ENCODE measurements at regions not wholly inside any gene's neighbourhood (a gene's known extent, or its start where the extent isn't known, plus 50 kb on each side); places are given as distances from the start of the nearest gene placed in this dataset.
A peak's percentile ranks its signal among the peaks of the same experiment; 100 is the strongest.

DNA sequence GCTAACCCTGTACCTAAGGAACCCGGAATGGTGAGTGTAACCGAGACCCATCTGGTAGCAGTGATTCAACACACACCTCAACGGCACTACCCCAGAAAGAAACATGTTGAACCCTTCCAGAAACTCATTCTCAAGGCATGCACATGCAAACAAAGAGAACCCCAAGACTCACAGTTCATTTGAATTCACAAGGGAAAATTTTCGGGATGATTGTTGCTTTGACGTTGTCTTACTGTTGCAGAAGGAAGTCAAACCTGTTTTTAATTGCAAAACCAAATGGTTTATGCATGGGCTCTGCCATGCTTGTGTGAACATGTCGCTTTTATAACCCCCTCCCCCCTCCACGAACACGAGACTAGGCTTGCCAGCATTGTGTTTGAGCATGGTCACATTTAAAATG is 539.7 kb downstream of the GATA3 start:
- FAIRE-seq = no peak
- DNase-seq (ENCODE audit: low spot score) = no peak

DNA sequence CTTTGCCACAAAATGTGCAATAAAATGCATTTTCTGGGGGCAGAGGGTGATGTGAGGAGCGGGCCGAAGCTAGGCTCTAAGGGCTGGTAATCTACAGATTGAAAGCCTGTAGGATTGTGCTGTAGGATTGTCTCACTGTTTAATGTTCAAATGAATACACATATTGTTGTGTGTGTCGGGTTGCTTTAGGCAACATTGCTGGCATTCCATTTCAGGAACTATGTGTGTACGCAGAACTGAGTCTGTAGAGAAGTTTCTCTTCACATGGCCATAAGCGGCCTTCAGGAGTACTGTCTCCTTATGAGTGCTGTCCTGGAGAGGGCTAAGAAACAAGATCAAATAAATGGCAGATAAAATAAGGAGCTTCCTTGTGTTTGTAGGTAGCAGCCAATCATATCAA is 540.2 kb downstream of the GATA3 start:
- no peak for DNase-seq (ENCODE audit: low spot score)
- no peak for FAIRE-seq

DNA sequence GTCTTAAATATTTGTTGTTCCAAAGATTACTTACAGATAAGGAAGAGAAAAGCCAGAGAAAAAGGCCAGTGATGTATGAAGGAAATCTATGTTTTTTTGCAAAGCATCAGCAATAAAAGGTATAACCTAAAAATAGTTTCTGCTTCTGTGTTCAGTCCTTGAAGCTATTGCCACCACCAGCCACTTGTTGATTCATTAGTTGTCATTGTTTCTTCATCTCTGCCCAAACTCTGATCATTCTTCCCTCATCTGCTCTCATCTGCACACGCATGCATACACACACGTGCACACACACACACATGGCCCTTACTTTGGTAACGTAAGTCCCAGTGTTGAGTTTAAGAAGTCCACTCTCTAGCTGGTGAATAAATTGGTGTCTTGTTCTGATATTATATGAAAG is 540.7 kb downstream of the GATA3 start:
- DNase-seq (ENCODE audit: low spot score) (no peak), FAIRE-seq (no peak)

DNA sequence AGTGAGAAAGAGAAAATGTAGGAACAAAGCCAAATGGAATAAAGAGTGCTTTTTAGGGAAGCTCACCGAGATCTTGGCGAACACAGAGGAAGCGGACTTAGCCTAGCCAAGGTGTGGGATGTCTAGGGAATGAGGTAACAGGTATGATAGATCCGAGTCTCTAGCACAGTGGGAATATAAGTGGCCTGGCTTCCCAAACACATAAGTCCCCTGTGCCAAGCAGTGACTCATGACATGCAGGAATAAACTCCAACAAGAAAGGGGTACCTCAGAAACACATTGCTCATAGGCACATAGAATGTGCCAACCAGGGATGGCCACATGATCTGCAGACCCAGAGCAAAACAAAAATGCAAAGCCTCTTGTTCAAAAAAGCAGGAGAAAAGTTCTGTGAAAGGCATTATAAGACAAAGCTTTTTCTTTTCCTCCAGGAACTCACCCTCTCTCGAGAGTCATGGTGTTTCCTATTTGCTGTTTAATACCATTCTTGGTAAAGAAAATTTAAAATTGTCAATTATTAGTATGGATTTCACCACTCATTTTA is 542.5 kb downstream of the GATA3 start:
- DNase-seq (ENCODE audit: low spot score) (peak; percentile 31), FAIRE-seq (no peak)

DNA sequence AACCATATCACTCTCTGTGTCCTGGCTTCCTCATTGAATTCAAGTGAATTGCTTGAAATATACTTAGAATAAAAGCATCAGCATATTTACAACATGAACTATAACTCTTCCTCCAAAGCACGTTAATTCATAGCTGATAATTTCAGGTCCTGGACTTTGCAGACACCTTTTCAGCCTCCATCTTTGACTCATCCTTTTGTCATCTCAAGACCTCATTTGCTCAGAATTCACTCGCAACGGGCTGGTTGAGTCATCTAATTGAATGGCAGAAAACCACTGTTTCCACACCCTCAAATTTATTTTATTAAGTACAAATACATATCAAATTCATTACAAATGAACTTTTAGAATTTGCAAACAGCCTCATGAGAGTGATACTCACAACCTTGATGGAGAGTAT is 545.7 kb downstream of the GATA3 start:
- FAIRE-seq = peak; percentile 72
- peak; percentile 44 for DNase-seq (ENCODE audit: low spot score)

DNA sequence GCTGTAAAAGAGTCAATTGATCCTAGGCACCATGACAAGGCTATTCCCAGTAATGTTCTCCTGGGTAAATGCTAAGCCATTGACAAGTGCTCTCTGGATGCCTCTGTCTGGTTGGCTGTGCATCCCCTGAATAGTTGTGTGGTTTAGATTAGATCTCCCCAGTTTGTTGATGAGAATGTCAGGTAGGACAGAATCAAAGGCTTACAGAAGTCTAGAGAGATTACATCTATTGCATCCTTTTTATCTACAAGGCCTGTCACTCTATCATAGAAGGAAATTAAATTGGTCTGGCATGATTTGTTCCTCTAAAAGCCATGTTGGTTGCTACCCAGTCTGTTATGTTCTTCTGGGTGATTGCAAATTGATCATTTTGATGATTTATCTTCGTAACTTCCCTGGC is 548.3 kb downstream of the GATA3 start:
- DNase-seq (ENCODE audit: low spot score) (no peak), FAIRE-seq (no peak)

DNA sequence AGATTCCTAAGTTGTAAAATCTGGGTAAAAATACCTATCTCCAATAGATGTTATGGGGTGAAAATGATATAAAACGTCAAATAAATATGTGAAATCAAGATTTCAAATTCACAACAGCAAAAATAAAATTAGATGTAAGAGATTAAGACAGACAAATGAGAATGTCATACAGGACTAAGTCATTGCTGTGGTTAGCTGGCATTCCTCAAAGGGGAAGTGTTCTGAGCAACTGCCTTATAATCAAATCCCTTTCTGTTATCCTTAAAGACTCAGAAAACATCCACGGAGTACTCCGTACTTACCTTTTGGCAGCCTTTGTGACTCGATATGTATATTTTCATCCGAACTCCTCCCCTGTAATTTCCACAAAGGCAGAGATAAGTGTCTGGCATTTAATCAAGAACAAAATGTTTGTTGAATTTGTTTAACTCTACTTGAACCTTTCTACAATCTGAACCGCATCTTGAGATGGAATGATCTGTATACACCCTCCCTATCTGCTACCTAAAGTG is 559.6 kb downstream of the GATA3 start:
- DNase-seq (ENCODE audit: low spot score) (no peak), FAIRE-seq (no peak)

DNA sequence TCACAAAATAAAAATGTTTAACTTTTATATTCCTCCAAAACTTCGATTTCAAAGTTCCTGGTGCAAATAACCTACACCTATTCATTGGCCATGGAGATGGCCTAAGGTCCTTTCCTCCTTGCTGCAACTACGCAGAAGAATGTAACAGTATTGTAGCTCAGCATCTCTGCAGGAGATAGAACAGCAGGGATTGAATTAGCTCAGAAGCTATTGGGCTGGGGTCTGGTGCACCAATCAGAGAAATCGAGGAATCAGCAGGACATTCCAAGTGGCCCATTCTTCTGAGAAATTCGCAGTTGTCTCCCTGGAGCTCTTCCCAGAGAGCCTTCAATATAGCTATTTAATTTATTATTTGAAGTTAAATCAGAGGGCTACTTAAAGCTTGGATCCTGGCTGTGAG is 560.6 kb downstream of the GATA3 start:
- FAIRE-seq (no peak), DNase-seq (ENCODE audit: low spot score) (no peak)

DNA sequence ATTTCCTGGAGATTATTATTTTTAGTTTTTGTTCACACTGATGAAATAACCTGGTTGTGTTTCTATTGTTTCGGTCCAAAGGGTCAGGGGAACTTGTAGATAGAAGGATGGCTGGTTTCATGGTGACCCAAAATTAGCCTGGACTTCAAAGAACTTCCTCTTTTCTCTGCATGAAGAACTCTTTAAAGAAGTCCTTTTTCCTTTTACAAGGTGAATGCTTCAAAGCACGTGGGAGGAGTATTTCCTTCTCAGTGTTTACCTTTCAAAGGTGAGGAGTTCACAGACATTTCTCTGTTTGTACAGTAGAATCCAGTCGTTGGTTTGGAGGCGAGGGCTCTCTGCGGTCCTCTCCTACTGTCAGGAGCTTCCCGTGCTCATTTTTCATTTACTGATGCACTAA is 561.7 kb downstream of the GATA3 start:
- DNase-seq (ENCODE audit: low spot score) (no peak), FAIRE-seq (no peak)

DNA sequence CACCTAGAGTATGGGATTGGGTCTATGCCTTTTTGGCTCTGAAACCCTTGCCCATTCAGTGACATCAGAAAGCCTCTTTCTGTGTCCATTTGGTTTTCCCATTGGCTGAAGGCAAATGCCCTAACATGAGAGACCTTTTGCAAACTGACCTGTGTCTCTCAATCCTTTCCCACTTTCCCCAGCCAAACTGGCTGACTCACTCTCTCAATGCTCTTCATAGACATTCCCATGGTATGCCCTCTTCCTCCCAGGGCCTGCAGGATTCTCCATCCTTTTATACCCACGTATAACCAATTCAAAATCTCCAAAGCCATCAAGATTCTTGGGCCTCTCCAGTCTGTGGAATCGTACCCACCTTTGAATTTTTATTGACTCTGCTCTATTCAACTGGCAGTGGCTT is 563.3 kb downstream of the GATA3 start:
- DNase-seq (ENCODE audit: low spot score) (peak; percentile 34), FAIRE-seq (no peak)

DNA sequence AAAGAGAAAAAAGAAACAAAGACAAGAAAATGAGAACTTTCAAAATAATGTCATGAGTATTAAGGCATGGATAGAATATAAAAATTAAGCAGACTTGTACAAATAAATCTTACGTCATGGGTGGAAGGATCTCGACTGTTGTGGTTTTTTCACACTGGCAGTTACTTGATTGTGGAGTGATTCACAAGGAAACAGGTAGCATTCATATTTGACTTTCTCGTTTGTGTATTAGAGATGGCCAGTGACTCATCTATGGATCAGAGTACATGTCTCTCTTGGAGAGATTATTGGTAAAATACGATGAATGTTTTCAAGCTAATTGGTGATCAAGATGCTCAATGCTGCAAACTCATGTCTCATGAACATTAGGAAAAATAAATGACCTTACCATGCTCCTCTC is 564.3 kb downstream of the GATA3 start:
- FAIRE-seq (peak; percentile 91), DNase-seq (ENCODE audit: low spot score) (peak; percentile 66)

DNA sequence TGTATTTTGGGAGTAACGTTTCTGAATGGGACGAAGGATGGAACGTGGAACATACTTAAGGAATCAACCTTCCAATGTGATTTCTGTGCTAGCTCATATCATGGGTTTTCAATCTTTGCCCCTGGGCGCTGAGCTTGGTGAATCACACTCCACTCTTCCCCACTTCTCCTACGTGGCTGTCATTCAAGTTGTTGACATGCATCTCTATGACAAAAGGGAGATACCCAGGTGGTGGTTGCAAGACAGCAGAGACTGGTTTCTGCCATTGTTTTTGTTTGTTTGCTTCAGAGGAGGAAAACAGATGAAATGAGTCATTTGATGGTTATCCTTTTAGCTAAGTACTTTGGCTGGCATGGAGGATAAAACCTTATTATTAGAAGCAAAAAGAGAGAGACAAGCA is 573.9 kb downstream of the GATA3 start:
- peak; percentile 23 for DNase-seq (ENCODE audit: low spot score)
- FAIRE-seq = no peak

DNA sequence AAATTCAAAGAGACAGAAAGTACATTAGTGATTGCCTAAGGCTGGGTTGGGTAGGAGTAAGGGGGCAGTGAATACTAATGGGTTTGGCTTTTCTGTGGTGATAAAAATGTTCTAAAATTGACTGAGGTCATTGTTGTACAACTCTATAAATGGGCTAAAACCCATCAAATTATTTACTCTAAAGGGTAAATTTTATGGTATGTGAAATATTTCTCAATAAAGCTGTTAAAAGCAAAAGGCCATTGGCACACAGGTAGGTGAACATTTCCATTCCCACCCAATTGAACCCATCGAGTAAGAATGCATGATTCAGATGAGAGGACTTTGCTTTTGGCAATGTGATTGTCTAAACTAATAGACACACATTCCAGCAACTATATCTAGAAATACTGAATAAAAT is 579.4 kb downstream of the GATA3 start:
- DNase-seq (ENCODE audit: low spot score) (no peak), FAIRE-seq (no peak)

DNA sequence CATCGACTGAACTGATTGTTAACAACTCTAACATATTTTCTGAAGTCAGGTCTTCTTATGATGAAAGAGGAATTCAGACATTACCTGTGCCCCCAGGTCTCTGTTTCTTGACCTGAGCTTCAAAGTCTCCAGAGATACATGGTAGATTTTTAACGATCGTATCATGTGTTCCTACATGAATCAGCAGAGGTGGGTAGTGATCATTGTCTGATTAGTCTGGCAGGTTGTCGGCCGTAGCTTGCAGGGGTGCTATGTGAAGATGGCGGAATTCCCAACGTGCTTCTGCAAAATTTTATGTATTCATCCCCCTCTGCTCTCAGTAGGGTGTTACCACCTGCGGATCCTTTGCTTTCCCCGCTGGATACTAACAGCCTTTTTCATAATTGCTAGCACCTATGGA is 581.9 kb downstream of the GATA3 start:
- no peak for FAIRE-seq

DNA sequence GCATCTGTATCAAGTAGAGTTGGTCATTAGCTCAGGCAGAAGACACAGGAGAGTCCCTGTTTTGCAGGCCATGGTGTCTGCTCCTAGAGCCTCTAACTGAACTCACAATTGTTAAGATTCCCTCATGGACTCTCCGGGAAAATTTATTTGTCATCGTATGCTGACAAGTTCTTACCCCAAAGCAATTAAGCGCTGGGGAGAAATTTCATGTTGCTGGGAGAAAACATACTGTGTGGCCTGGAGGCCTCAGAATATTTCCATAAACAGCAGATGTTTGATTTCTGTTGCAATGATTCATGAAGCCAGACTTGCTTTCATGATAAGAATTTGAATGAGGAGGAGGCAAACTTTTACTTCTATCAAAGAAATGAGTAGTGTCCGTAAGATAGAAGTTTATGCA is 583.2 kb downstream of the GATA3 start:
- DNase-seq (ENCODE audit: low spot score) = no peak
- FAIRE-seq = no peak

More for the DNA sequence above, 581.9 kb downstream of the GATA3 start:
- DNase-seq (ENCODE audit: low spot score) = no peak

DNA sequence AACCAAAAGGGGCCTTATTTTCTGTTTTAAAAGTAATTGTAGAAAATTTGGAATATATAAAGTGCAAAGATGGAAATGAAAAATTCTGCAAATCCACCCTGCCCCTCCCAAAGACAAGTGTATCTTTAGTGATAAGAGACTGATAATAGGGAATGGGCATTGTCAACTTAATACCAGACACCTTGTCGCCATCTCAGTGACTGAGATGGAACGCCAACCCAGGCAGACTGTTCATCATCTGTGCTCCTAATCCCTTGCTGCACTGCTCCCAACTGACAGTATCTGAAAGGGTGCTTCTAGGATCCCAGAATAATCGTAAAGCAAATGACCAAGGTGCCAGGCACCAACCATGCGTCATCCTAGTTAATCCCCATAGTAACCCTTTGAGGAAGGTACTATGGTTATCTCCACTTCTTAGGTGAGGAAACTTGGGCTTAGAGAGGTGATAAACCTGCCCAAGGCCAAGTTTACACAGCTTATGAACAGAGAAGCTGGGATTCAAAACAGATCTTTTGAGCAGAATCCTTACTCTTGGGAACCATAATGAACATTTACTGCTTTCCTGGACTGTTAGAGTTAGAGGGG is 583.7 kb downstream of the GATA3 start:
- DNase-seq (ENCODE audit: low spot score) = no peak

DNA sequence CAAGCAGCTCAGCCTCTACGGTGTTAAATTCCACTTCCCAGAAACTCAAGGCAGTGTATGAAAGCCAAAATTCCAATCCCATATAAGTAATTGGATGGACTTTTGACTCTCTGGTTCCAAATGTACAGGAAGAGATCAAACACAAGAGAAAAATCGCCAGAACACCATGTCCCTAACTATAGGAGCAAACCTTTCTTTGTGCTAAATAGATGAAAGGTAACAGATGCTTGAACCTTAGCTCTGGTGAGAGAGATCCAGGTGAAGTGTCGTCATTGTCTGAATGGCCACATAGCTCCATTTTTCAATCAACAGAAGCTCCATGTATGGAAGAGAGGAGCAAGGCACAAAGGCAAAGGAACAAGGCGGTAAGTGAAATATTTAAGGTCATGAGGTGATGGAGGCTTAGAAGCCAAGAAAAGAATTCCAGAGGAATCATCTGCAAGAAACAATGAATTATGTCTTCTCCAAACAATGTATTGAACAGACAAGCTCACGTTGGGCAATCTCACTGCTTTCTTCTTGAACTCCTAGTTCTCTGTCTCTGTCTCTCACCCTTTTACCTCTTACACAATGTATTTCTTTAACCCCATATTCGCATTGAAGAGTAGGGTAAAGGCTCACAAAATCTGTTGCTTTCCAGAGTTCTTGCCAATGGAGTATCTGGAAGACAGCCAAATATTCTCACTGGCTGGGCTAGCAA is 585.1 kb downstream of the GATA3 start:
- FAIRE-seq = no peak
- DNase-seq (ENCODE audit: low spot score) = no peak

More for the DNA sequence above, 583.7 kb downstream of the GATA3 start:
- FAIRE-seq = no peak

DNA sequence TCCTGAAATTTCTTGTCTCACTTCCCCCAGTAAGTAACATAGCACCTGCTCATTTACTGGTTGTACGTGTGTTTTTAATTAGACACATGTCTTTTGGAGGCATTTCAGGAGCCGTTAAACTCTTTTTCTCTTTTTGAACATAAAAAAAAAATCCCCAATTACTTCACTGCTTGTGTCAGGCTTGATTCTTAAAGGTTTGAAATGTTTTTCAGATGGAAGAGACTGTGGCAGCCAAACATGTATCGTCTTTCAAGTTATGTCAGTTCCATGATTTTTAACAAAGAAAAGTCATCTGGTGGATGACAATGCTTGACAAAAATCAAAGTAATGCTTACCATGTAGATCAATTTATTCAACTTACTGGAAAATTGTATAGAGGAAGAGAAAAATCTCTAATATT is 585.8 kb downstream of the GATA3 start:
- FAIRE-seq (no peak), DNase-seq (ENCODE audit: low spot score) (no peak)

DNA sequence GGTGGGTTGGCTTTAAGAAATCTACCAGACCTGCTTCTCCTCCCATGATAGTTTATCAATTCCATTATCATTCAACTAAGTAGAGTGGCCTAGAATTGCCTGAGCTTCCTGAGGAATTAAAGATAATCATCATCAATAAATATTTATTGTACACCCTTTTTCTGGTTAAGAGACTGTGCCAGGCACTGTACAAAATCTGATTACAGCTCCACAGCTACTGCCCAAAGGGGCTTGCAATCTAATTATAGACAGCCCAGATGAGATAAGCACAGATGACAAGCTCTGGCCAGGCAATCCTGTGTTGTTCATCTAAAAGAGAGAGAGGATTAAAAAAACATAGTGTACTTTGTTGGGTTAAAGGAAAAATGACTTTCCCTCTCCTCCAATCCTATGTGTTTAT is 586.4 kb downstream of the GATA3 start:
- FAIRE-seq (no peak), DNase-seq (ENCODE audit: low spot score) (no peak)

DNA sequence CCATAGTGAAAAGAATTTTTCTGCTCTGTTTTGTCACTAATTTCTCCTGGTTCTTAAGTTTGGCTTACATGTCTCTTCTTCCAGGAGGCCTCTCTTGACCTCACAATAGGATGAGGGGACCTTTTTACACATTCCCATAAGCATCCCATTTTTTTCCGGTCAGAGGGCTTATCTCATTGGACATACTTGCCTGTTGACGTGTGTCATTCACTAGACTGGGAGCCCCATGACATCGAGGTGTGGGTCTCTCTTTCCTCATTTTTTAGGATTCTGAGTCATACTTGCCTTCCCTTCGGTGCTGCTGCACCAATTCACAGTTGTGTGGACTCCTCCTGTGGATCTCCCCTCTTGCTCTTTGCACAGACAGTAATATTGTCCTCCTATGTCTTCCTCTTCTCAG is 601.8 kb downstream of the GATA3 start:
- DNase-seq (ENCODE audit: low spot score) = no peak
- FAIRE-seq = no peak

DNA sequence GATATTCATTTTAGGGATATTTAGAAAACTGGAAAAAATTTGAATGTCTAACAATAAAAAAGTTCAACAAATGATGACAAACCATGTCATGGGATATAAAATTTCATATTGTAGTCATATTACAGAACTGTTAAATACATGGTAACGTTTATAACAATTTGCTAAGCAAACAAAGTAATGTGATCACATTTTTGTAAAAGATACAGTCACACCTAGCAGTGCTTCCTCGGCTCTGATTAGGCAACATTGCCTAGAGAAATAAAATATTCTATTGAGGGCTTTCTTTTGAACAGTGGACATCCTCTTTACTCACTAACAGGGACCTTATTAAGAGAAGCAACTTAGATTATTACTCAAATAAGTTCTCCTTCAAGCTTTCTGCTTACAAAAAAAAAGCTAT is 605.5 kb downstream of the GATA3 start:
- no peak for DNase-seq (ENCODE audit: low spot score)
- FAIRE-seq = no peak

DNA sequence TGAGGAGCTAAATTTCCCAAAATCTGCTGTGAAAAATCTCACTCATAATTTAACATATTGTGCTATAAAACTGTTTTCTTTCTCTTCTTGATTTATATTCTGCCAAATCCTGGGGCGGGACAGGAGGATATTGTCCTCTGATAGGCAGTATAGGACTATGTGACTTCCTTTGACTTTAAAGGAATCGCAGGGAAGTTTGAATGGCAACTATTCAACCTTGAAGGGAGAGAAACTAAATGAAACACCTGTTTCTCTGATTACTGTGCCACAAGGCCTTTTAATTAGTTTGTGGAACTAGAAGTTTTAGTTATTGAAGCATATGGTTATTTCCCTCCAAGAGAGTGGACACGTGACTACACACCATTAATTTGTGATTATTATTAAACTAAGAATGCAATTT is 607.4 kb downstream of the GATA3 start:
- DNase-seq (ENCODE audit: low spot score) (no peak), FAIRE-seq (no peak)

DNA sequence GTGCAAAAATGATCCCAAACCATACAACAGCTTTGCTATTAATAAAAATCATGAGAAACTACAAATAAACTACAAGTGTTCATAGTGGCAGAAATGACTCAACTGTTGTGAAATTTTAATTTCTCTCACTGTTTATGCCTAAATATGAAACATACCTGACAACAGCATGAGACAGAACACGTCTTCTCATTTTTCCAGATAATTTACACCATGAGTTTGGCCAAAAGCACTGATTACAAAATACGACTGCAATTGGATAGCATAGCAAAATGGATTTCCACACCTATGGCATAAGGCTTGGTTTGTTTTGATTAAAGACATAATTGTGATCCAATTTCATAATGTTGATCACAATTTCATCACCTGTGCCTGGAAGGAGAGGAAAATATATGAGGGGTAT is 608.6 kb downstream of the GATA3 start:
- DNase-seq (ENCODE audit: low spot score) = no peak
- FAIRE-seq = no peak

All from RCC 7860 (cell line).